ENCODE measurements at regions not wholly inside any gene's neighbourhood (a gene's known extent, or its start where the extent isn't known, plus 50 kb on each side); places are given as distances from the start of the nearest gene placed in this dataset.

- H3K27ac ChIP-seq (ENCODE audit: extremely low read length, insufficient read depth, low read length), result no peak overlapping the region
- H2AFZ ChIP-seq (ENCODE audit: low read length), result no peak overlapping the region
- no peak for ATAC-seq
- FAIRE-seq, result no peak
- no peaks in the 10 kb centered on the region for H3K4me1 ChIP-seq (ENCODE audit: insufficient read depth, low read length)
- intact Hi-C loops (cut with micrococcal nuclease; ENCODE audit: unreplicated experiment) (no loop called here), in situ Hi-C loops (cut with HindIII; ENCODE audit: extremely low pct_ligation_motif_present, low pct_unique_long_range_greater_than_20kb) (no loop called here)
- H3K4me2 ChIP-seq (ENCODE audit: low read depth, low read length), result no peak overlapping the region
- H3K9ac ChIP-seq (ENCODE audit: insufficient read depth, low read depth, low read length), result no peak overlapping the region
- H3K79me2 ChIP-seq (ENCODE audit: insufficient read depth, low read length), result no peaks in the 10 kb centered on the region
- H3K4me3 ChIP-seq (replicated peaks in 1 of 3; ENCODE audit: insufficient read depth in 1 of 3, low read depth in 2 of 3, low read length in 3 of 3), result no peak overlapping the region
- WGBS (ENCODE audit: low lambda C conversion rate), result 40% methylated on average over 9 of the region's 11 CpGs
- no peaks in the 10 kb centered on the region for H4K20me1 ChIP-seq (ENCODE audit: insufficient read depth, low read length)
- CTCF ChIA-PET (ENCODE audit: low intra/inter-chr PET ratio, low total read pairs), result no interaction called here
- BruUV-seq (replicated peaks), result no TSS peak
- no peak for DNase-seq (ENCODE audit: low spot score)
- POLR2A ChIA-PET, result no interaction called here
- no peaks in the 10 kb centered on the region for H3K36me3 ChIP-seq (replicated peaks in 1 of 2; ENCODE audit: control insufficient read depth in 1 of 2, insufficient read depth in 2 of 2, low read length in 2 of 2)
- no peaks in the 10 kb centered on the region for H3K9me3 ChIP-seq (ENCODE audit: low read length)
- no peaks in the 10 kb centered on the region; a peak in 1 of 5 replicates for H3K27me3 ChIP-seq (ENCODE audit: control insufficient read depth in 1 of 2, insufficient read depth in 2 of 2, low read length in 2 of 2)
- TF ChIP-seq ZFP90 (CRISPR knock-in tag; IDR thresholded peaks at IDR 0.05; ENCODE audit: borderline replicate concordance), result no peak
- no peak for TF ChIP-seq ATF7 (IDR thresholded peaks at IDR 0.05)
- no peak for TF ChIP-seq ATF7 (CRISPR knock-in tag; IDR thresholded peaks at IDR 0.05)
- TF ChIP-seq ZFP62 (CRISPR knock-in tag; IDR thresholded peaks at IDR 0.05), result no peak
- no peak for TF ChIP-seq ZBTB8A (CRISPR knock-in tag; IDR thresholded peaks at IDR 0.05; ENCODE audit: borderline replicate concordance, low read depth)
- no peak for TF ChIP-seq RXRA (CRISPR knock-in tag; IDR thresholded peaks at IDR 0.05)
- no peak for TF ChIP-seq ERF (CRISPR knock-in tag; IDR thresholded peaks at IDR 0.05)
- no peak for TF ChIP-seq ZXDC (CRISPR knock-in tag; IDR thresholded peaks at IDR 0.05)
- TF ChIP-seq CCAR2 (optimal IDR thresholded peaks at IDR 0.05; ENCODE audit: low read depth, low read length), result no peak
- no peak for TF ChIP-seq ZBTB46 (CRISPR knock-in tag; IDR thresholded peaks at IDR 0.05; ENCODE audit: borderline replicate concordance)
- TF ChIP-seq E2F1 (CRISPR knock-in tag; IDR thresholded peaks at IDR 0.05), result no peak
- TF ChIP-seq HDAC1 (CRISPR knock-in tag; IDR thresholded peaks at IDR 0.05), result no peak
- no peak for TF ChIP-seq ZNF580 (CRISPR knock-in tag; IDR thresholded peaks at IDR 0.05; ENCODE audit: borderline replicate concordance, low read depth)
- TF ChIP-seq MED8 (CRISPR knock-in tag; IDR thresholded peaks at IDR 0.05; ENCODE audit: insufficient replicate concordance), result no peak
- no peak for TF ChIP-seq ATF6 (CRISPR knock-in tag; conservative IDR thresholded peaks at IDR 0.05)
- no peak for TF ChIP-seq WIZ (CRISPR knock-in tag; IDR thresholded peaks at IDR 0.05)
- no peak for TF ChIP-seq KAT8 (CRISPR knock-in tag; IDR thresholded peaks at IDR 0.05)
- no peak for TF ChIP-seq RXRB (CRISPR knock-in tag; IDR thresholded peaks at IDR 0.05; ENCODE audit: borderline replicate concordance)
Observed at GRCh38 chr15:77796046-77796729, 163.5 kb upstream of the LINGO1 start.
